Type B pancreatic cell (in vitro differentiated cells): ENCODE measurements at regions not wholly inside any gene's neighbourhood (a gene's known extent, or its start where the extent isn't known, plus 50 kb on each side); places are given as distances from the start of the nearest gene placed in this dataset.

Source experiments
- DNase-seq: peaks from one replicate; pipeline ENCODE4 v3.0.0; 2021; ENCODE audit warnings: mixed read lengths; ENCODE audit not compliant: unreplicated experiment; ENCODE audit errors: extremely low spot score
- H3K27ac Mint-ChIP-seq: 2 replicates; pipeline ENCODE4 v1.8.0; 2021; ENCODE audit warnings: mild to moderate bottlenecking, mixed read lengths
- H3K27me3 Mint-ChIP-seq: 2 replicates; pipeline ENCODE4 v1.8.0; 2021; ENCODE audit warnings: mixed read lengths
- H3K36me3 Mint-ChIP-seq: 2 replicates; pipeline ENCODE4 v1.8.0; 2021; ENCODE audit warnings: mixed read lengths
- H3K4me1 Mint-ChIP-seq: one replicate; pipeline ENCODE4 v1.8.0; 2021; ENCODE audit warnings: mixed read lengths; ENCODE audit not compliant: unreplicated experiment
- H3K4me3 Mint-ChIP-seq: 2 replicates; pipeline ENCODE4 v1.8.0; 2021; ENCODE audit warnings: mild to moderate bottlenecking, mixed read lengths
- H3K9me3 Mint-ChIP-seq: 2 replicates; pipeline ENCODE4 v1.8.0; 2021; ENCODE audit warnings: mixed read lengths
- TF ChIP-seq, protein P1 (sequence below): fragments of 200-600 bp; sonication (generic); conservative IDR thresholded peaks from 2 replicates; pipeline ENCODE4 v1.5.0; 2021; ENCODE audit warnings: antibody characterized with exemption, mild to moderate bottlenecking

DNA sequence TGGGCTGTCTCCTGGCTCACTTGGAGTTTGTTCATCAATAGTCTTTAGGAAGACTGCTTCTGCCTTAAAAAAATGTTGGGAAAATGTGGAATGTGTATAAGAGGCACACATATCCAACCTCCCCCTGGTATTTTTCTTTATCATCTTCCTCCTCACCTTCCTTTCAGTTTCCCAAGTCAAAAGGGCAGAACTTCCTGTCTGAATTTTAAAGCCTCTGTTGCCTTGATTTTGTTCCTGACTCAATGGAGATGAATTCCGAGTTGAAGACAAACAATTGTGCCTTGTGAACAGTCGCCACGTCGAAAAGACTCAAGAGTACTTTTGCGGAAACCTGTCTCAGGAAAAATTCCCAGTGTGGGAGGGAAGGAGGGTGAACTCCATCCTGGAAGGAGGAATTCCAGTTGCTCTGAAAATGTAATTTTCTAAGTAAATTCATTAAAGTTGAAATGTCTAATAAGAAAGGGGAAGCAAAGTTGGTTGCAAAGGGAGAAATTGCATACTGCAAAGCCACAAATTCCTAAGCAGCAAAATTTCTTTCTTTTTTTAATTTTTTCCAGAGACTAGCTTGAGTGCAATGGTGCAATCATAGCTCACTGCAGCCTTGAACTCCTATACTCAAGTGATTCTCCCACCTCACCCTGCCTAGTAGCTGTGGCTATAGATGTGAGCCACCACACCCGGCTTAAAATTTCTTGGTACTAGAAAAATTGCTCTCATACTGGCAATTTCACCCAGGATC is 50.2 kb upstream of the ELK3 start:
- H3K27me3 Mint-ChIP-seq, result peaks cover 4% of the 10 kb centered on the region
- H3K36me3 Mint-ChIP-seq, result no peaks in the 10 kb centered on the region

More for the DNA sequence above, 50.2 kb upstream of the ELK3 start:
- peaks cover 4% of the 10 kb centered on the region for H3K9me3 Mint-ChIP-seq
- DNase-seq, result no peak
- no peak overlapping the region for H3K27ac Mint-ChIP-seq
- TF ChIP-seq, protein P1, sequence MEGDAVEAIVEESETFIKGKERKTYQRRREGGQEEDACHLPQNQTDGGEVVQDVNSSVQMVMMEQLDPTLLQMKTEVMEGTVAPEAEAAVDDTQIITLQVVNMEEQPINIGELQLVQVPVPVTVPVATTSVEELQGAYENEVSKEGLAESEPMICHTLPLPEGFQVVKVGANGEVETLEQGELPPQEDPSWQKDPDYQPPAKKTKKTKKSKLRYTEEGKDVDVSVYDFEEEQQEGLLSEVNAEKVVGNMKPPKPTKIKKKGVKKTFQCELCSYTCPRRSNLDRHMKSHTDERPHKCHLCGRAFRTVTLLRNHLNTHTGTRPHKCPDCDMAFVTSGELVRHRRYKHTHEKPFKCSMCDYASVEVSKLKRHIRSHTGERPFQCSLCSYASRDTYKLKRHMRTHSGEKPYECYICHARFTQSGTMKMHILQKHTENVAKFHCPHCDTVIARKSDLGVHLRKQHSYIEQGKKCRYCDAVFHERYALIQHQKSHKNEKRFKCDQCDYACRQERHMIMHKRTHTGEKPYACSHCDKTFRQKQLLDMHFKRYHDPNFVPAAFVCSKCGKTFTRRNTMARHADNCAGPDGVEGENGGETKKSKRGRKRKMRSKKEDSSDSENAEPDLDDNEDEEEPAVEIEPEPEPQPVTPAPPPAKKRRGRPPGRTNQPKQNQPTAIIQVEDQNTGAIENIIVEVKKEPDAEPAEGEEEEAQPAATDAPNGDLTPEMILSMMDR, result no peak
- no peaks in the 10 kb centered on the region for H3K4me1 Mint-ChIP-seq
- H3K4me3 Mint-ChIP-seq, result no peak overlapping the region
